Activated CD4-positive, alpha-beta memory T cell treated with anti-CD3 and anti-CD28 coated beads, Interleukin-2, amount 10 ng/mL, durations not matched to agents 7 days and 5 days (primary cell): ENCODE measurements at regions not wholly inside any gene's neighbourhood (a gene's known extent, or its start where the extent isn't known, plus 50 kb on each side); places are given as distances from the start of the nearest gene placed in this dataset.

ENCODE experiments used
- CTCF ChIA-PET: fragments of 350-600 bp; sonication (Branson Sonifier 250); formaldehyde crosslinking; loops from one replicate; lab custom pipeline; 2021; ENCODE audit warnings: antibody characterized with exemption, inconsistent platforms; lab: Charles Lee
- POLR2A ChIA-PET: fragments of 350-600 bp; sonication (Branson Sonifier 250); formaldehyde crosslinking; loops from one replicate; lab custom pipeline; 2021; ENCODE audit warnings: antibody characterized with exemption; lab: Charles Lee
- DNase-seq: peaks from one replicate; pipeline ENCODE4 v3.0.0-alpha.2; 2020
- H3K27ac Mint-ChIP-seq: one replicate; pipeline ENCODE4 v1.8.0; 2021; ENCODE audit warnings: mild to moderate bottlenecking, mixed read lengths
- H3K27me3 Mint-ChIP-seq: one replicate; pipeline ENCODE4 v1.8.0; 2021; ENCODE audit warnings: mixed read lengths
- H3K36me3 Mint-ChIP-seq: one replicate; pipeline ENCODE4 v1.8.0; 2021; ENCODE audit warnings: low read depth, mixed read lengths
- H3K4me1 Mint-ChIP-seq: one replicate; pipeline ENCODE4 v1.8.0; 2021; ENCODE audit warnings: mixed read lengths
- H3K4me3 Mint-ChIP-seq: one replicate; pipeline ENCODE4 v1.8.0; 2021; ENCODE audit warnings: mild to moderate bottlenecking, mixed read lengths
- H3K9me3 Mint-ChIP-seq: one replicate; pipeline ENCODE4 v1.8.0; 2021; ENCODE audit warnings: mixed read lengths

DNA sequence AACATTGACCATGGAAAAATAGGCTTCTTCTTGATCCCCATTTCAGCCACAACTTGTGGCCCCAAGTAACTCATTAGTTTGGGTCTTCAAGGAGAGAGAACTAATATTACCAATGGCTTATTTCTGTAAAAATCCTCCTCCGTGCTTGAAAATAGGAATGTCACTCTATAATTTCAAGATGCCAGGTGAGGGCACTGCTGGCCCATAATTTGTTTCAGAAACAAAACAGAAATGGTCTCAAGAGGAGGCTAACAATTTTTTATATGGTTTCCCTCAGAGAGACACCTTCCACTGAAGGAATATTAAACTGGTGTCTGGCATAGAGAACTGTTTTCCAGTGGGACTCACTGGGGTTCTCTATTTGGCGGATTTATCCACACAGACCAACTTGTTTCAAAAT is 437.0 kb upstream of the TRPC7 start:
- H3K4me1 Mint-ChIP-seq, result no peaks in the 10 kb centered on the region
- H3K4me3 Mint-ChIP-seq, result no peak overlapping the region
- ChIA-PET POLR2A (no interaction called here), CTCF (no interaction called here)
- DNase-seq, result no peak
- H3K9me3 Mint-ChIP-seq, result peaks cover 3% of the 10 kb centered on the region
- no peaks in the 10 kb centered on the region for H3K27me3 Mint-ChIP-seq
- no peak overlapping the region for H3K27ac Mint-ChIP-seq
- H3K36me3 Mint-ChIP-seq, result no peaks in the 10 kb centered on the region

GRCh38 chr5:136799806-136800372 is 434.5 kb upstream of the TRPC7 start:
- H3K4me1 Mint-ChIP-seq, result no peaks in the 10 kb centered on the region
- POLR2A ChIA-PET, result no interaction called here
- H3K36me3 Mint-ChIP-seq, result no peaks in the 10 kb centered on the region
- no peaks in the 10 kb centered on the region for H3K27me3 Mint-ChIP-seq
- no peak overlapping the region for H3K27ac Mint-ChIP-seq
- CTCF ChIA-PET, result no interaction called here
- no peak for DNase-seq
- no peak overlapping the region for H3K4me3 Mint-ChIP-seq
- peaks cover 3% of the 10 kb centered on the region for H3K9me3 Mint-ChIP-seq

DNA sequence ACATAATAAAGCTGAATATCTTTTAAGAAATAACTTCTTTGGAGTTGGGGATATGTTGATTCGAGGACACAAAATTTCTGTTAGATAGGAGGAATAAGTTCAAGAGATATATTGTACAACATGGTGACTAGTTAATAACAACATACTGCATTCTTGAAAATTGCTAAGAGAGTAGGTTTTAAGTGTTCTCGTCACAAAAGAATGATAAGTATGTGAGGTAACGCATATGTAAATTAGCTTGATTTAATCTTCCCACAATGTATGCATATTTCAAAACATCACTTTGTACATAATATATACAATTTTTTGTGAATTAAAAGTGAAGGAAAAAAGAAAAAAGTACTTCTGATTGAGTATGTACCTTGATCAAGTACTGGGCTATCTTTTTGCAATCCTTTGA is 428.0 kb upstream of the TRPC7 start:
- Mint-ChIP-seq H3K36me3 (no peaks in the 10 kb centered on the region), H3K27me3 (no peaks in the 10 kb centered on the region), H3K9me3 (peaks cover 10% of the 10 kb centered on the region), H3K4me1 (no peaks in the 10 kb centered on the region), H3K27ac (no peak overlapping the region), H3K4me3 (no peak overlapping the region)
- no peak for DNase-seq
- ChIA-PET CTCF (no interaction called here), POLR2A (no interaction called here)

- H3K36me3 Mint-ChIP-seq, result no peaks in the 10 kb centered on the region
- no peaks in the 10 kb centered on the region for H3K9me3 Mint-ChIP-seq
- no peaks in the 10 kb centered on the region for H3K4me1 Mint-ChIP-seq
- DNase-seq, result no peak
- CTCF ChIA-PET, result no interaction called here
- H3K4me3 Mint-ChIP-seq, result no peak overlapping the region
- POLR2A ChIA-PET, result no interaction called here
- no peak overlapping the region for H3K27ac Mint-ChIP-seq
- no peaks in the 10 kb centered on the region for H3K27me3 Mint-ChIP-seq
Observed at GRCh38 chr5:136781464-136781863, 416.1 kb upstream of the TRPC7 start.

- H3K36me3 Mint-ChIP-seq, result no peaks in the 10 kb centered on the region
- POLR2A ChIA-PET, result no interaction called here
- H3K27me3 Mint-ChIP-seq, result no peaks in the 10 kb centered on the region
- H3K4me3 Mint-ChIP-seq, result no peak overlapping the region
- no peak overlapping the region for H3K27ac Mint-ChIP-seq
- no peaks in the 10 kb centered on the region for H3K9me3 Mint-ChIP-seq
- CTCF ChIA-PET, result no interaction called here
- no peak for DNase-seq
- H3K4me1 Mint-ChIP-seq, result no peaks in the 10 kb centered on the region
Observed at GRCh38 chr5:136780518-136780917, 415.2 kb upstream of the TRPC7 start.

GRCh38 chr5:136776022-136776927 is 410.9 kb upstream of the TRPC7 start:
- H3K27me3 Mint-ChIP-seq, result no peaks in the 10 kb centered on the region
- no peaks in the 10 kb centered on the region for H3K36me3 Mint-ChIP-seq
- H3K4me1 Mint-ChIP-seq, result no peaks in the 10 kb centered on the region
- H3K9me3 Mint-ChIP-seq, result no peaks in the 10 kb centered on the region
- DNase-seq, result no peak
- CTCF ChIA-PET, result no interaction called here
- POLR2A ChIA-PET, result no interaction called here
- H3K4me3 Mint-ChIP-seq, result no peak overlapping the region
- H3K27ac Mint-ChIP-seq, result no peak overlapping the region

- CTCF ChIA-PET, result no interaction called here
- Mint-ChIP-seq H3K27ac (no peak overlapping the region), H3K4me1 (no peaks in the 10 kb centered on the region), H3K4me3 (no peak overlapping the region), H3K36me3 (no peaks in the 10 kb centered on the region), H3K9me3 (no peaks in the 10 kb centered on the region), H3K27me3 (no peaks in the 10 kb centered on the region)
- no peak for DNase-seq
- POLR2A ChIA-PET, result no interaction called here
Observed at GRCh38 chr5:136772491-136772890, 407.1 kb upstream of the TRPC7 start.

GRCh38 chr5:136769900-136770684 is 404.7 kb upstream of the TRPC7 start:
- POLR2A ChIA-PET, result no interaction called here
- CTCF ChIA-PET, result interaction anchor here (0.6 to 1.1 kb wide), 3 partner anchors 406 to 636 kb away, joined by 3 to 8 read pairs (median 3); partner anchors contain the start of gene TRPC7

DNA sequence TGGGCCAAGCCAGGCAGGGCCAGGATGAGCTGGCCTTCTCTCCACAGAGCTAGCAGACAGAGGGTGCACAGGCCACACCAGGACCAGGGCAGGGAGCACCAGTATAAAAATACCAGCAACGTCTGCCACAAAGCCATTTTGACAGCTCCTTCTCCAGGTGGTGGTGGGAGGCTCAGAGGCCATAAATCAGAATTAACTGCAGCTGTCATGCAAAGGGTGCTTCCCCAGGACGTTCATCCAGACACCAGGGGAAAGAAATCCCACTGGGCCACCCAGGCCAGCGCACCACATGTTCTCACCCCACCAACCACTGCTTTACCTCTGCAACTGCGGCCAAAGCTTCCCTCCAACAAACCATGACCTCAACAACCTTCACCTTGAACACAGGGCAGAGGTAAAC is 403.7 kb upstream of the TRPC7 start:
- no peak for DNase-seq
- H3K9me3 Mint-ChIP-seq, result peaks cover 2% of the 10 kb centered on the region
- POLR2A ChIA-PET, result no interaction called here
- CTCF ChIA-PET, result no interaction called here
- H3K4me3 Mint-ChIP-seq, result no peak overlapping the region
- no peaks in the 10 kb centered on the region for H3K36me3 Mint-ChIP-seq
- no peaks in the 10 kb centered on the region for H3K27me3 Mint-ChIP-seq
- no peak overlapping the region for H3K27ac Mint-ChIP-seq
- no peaks in the 10 kb centered on the region for H3K4me1 Mint-ChIP-seq

More at GRCh38 chr5:136769900-136770684, 404.7 kb upstream of the TRPC7 start:
- H3K9me3 Mint-ChIP-seq, result peaks cover 2% of the 10 kb centered on the region
- DNase-seq, result peak; percentile 38
- H3K36me3 Mint-ChIP-seq, result no peaks in the 10 kb centered on the region
- H3K27ac Mint-ChIP-seq, result no peak overlapping the region
- no peaks in the 10 kb centered on the region for H3K4me1 Mint-ChIP-seq
- no peaks in the 10 kb centered on the region for H3K27me3 Mint-ChIP-seq
- no peak overlapping the region for H3K4me3 Mint-ChIP-seq

- ChIA-PET CTCF (interaction anchor here (1.0 kb wide), 1 partner anchor 519 kb away, joined by 3 read pairs; no protein-coding TSS in a partner anchor), POLR2A (no interaction called here)
- H3K27me3 Mint-ChIP-seq, result no peaks in the 10 kb centered on the region
- no peaks in the 10 kb centered on the region for H3K36me3 Mint-ChIP-seq
- no peak overlapping the region for H3K4me3 Mint-ChIP-seq
- peaks cover 2% of the 10 kb centered on the region for H3K9me3 Mint-ChIP-seq
- H3K27ac Mint-ChIP-seq, result no peak overlapping the region
- no peak for DNase-seq
- no peaks in the 10 kb centered on the region for H3K4me1 Mint-ChIP-seq
Observed at GRCh38 chr5:136768457-136768856, 403.1 kb upstream of the TRPC7 start.

GRCh38 chr5:136766456-136766855 is 401.1 kb upstream of the TRPC7 start:
- no peaks in the 10 kb centered on the region for H3K4me1 Mint-ChIP-seq
- no peak overlapping the region for H3K27ac Mint-ChIP-seq
- DNase-seq, result no peak
- H3K27me3 Mint-ChIP-seq, result no peaks in the 10 kb centered on the region
- no peak overlapping the region for H3K4me3 Mint-ChIP-seq
- peaks cover 2% of the 10 kb centered on the region for H3K9me3 Mint-ChIP-seq
- ChIA-PET CTCF (no interaction called here), POLR2A (no interaction called here)
- no peaks in the 10 kb centered on the region for H3K36me3 Mint-ChIP-seq

DNA sequence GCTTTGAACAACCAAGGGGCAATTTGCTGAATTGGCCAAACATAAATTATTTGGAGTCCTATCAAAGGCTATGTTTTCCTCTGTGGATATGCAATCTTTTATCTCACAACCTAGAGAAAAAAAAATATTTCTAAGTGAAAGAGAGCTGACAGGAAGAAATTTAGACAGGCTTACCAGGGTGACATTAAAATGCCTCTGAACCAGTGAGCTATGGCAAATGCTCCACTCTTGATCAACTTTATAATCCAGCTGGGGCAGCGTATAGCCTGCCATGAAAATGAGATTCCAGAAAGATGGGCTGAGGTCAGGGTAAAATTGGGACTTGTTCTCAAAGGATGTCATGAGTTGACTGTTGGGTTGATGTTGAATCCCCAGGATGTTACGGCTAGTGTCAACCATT is 399.3 kb upstream of the TRPC7 start:
- ChIA-PET CTCF (no interaction called here), POLR2A (no interaction called here)
- no peaks in the 10 kb centered on the region for H3K36me3 Mint-ChIP-seq

DNA sequence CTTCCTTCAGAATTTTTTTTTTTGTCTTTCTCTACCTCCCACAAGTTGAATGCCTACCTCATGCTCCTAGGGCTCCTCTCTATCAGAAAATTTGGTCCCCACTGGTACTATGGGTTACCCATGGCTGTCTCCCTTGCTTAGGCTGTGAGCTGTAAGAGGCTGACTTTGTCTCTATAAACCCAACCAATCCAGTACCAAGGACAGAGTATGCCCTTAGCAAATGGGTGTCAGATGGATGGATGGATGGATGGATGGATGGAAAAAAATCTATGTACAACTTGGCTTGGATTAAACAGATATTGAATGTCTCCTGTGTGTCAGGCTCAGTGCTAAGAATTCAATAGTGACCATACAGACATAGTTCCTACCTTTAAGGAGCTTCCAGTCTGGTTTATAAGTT is 398.2 kb upstream of the TRPC7 start:
- Mint-ChIP-seq H3K9me3 (peaks cover 2% of the 10 kb centered on the region), H3K36me3 (no peaks in the 10 kb centered on the region), H3K4me1 (no peaks in the 10 kb centered on the region), H3K27ac (no peak overlapping the region), H3K27me3 (no peaks in the 10 kb centered on the region), H3K4me3 (no peak overlapping the region)
- ChIA-PET CTCF (no interaction called here), POLR2A (no interaction called here)
- DNase-seq, result no peak

More for the DNA sequence above, 399.3 kb upstream of the TRPC7 start:
- Mint-ChIP-seq H3K27me3 (no peaks in the 10 kb centered on the region), H3K4me3 (no peak overlapping the region), H3K27ac (no peak overlapping the region), H3K9me3 (peaks cover 2% of the 10 kb centered on the region), H3K4me1 (no peaks in the 10 kb centered on the region)
- no peak for DNase-seq
